ENCODE measurements at regions not wholly inside any gene's neighbourhood (a gene's known extent, or its start where the extent isn't known, plus 50 kb on each side); places are given as distances from the start of the nearest gene placed in this dataset.
"Not testable (repeated sequence)": the region's sequence is repeated elsewhere in the genome, so short reads cannot be mapped to it uniquely, and the experiment has no call there.

GRCh38 chr3:177889652-177890358 is 646.4 kb upstream of the KCNMB2 start:
- no peak for DNase-seq

GRCh38 chr3:177890359-177890683 is 645.9 kb upstream of the KCNMB2 start:
- DNase-seq, result no peak

GRCh38 chr3:177891569-177891968 is 644.7 kb upstream of the KCNMB2 start:
- not testable (repeated sequence) for DNase-seq

GRCh38 chr3:177893331-177893730 is 642.9 kb upstream of the KCNMB2 start:
- DNase-seq, result no peak

DNA sequence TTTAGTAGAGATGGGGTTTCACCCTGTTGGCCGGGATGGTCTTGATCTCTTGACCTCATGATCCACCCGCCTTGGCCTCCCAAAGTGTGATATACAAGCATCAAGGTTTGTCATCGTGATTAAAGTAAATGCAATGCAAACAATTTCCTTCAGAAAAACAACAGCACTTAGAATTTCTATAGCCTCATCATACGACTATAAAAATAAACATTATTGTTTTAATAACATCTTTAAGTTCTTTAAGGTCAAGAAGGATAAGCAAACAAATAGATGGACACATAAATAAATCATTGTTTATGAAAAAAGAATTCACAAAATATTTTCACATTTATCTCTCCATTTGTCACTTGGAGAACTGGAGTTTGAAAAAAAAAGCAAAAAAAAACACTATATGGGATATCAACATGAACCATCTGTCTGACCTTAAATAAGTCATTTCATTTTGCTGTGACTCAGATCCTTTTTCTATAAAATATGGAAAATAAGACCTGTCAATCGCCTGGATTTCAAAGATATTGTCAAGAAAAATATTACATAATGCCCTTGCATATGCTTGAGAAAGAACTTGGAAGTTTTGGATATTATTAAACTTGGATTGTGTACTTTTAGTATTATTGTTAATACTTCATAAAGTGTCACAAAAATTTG is 642.0 kb upstream of the KCNMB2 start:
- no peak for DNase-seq

DNA sequence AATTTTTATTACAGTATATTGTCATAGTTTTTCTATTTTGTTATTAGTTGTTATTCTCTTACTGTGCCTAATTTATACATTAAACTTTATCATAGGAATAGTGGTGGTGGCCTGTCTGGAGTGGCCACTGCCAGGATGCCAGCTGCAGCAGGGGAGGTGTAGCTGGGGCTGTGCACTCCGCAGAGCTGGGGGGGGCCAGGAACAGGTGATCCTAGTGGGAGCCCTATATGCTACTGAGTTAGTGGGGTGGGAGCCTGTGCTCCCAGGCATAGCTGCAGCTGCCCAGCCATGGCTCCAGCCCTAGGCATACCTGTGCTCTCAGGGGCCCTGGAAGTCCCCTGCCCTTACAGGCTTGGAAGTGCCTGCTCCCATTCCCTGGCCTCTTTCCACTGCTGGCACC is 638.1 kb upstream of the KCNMB2 start:
- no peak for DNase-seq

DNA sequence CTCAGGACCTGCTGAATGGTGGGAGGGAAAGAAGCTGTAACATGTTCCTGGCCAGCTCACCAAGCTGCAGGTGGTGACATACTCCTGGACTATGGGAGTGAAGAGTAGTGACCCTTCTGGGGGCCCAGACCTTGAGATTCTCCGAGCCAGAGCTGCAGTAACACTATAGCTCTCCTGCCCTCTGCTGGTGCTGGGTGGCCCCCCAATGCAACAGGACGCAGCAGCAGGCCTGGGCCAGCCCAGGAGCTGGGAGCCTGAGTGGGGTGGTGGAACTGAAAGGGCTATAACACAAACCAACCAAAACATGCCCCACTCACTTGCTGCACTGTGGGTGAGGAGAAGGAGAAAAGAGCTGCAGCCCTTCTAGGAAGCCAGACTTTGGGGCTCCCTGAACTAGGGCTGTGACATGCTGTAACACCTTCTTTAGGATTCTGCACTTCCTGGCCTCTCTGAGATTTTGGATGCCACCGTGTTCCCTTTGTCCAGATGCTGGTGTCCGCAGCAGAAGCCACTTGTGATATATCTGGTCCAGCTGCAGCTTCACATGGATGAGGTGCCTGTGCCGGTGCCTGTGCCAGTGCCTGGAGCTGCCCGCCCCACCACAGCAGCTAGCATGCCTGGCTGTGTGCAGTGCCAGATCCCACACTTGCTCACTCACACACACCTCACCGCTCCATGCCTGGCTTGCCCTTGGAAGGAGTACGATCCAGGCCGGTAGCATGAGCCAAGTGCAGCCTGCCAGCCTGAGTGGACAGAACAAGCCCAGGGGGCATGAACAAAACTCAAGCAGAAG is 636.8 kb upstream of the KCNMB2 start:
- no peak for DNase-seq

GRCh38 chr3:177902876-177903275 is 633.4 kb upstream of the KCNMB2 start:
- no peak for DNase-seq

DNA sequence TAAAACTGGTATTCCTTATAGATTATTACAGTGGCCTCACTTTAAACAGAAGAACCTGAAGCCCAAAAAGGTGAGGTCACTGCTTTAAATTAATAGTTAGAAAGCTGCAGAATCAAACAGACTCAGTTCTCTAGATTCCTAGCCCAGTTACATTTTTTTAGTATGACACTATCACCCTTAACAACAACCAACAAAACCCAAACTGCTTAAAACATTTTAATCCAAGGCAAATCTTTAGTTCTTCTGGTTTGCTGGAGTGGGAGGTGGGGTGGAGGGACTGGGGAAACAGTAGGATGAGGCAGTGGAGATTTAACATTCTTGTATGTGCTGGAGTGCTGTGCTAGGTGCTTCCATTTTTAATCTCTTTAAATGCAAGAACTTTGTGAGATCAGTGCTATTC is 631.6 kb upstream of the KCNMB2 start:
- no peak for DNase-seq

DNA sequence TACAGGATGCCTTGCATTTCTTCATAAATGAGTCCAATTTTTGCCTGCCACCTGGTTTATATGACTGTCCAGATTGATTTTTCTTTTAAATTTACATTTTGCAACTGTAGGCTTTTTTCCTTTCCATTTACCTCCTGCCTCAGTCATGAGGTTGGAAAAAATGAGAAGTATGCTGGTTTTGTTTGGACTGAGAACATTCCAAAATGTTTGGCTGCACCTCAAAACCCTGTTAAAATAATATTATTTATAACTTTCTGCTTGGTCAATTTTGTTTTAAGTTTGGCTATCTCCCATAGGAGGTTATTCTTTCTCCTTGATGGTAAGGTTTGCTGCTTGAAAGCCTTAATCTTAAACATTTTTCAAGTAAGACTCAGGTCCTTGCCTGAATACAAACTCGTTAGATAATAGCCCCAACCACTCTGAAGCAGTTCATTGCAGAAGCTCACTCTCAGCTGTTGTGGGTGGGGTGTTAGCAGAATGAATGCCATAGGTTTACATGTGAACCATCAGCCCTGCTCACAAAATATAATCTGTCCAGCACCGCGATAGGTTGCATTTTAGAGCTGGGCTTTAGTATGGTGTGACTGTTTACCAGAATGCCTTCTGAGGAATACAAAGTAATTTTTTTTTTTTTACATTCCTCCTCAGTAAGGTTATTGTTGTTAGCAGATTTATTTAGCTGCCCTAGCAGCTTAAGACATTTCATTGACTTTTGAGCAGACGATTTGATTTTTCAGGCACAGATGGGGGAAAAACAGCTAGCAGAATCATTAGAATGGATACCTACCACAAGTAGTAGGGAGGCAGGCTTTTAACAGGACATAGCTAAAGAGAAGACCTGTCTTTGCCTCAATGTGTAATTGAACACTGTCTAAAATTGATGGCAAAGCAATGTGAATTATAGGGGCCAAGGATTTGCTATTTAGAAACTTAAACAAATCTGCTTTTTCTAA is 630.8 kb upstream of the KCNMB2 start:
- DNase-seq, result no peak

- no peak for DNase-seq
Observed at GRCh38 chr3:177906126-177906511, 630.1 kb upstream of the KCNMB2 start.

- no peak for DNase-seq
Observed at GRCh38 chr3:177906578-177907229, 629.5 kb upstream of the KCNMB2 start.

DNA sequence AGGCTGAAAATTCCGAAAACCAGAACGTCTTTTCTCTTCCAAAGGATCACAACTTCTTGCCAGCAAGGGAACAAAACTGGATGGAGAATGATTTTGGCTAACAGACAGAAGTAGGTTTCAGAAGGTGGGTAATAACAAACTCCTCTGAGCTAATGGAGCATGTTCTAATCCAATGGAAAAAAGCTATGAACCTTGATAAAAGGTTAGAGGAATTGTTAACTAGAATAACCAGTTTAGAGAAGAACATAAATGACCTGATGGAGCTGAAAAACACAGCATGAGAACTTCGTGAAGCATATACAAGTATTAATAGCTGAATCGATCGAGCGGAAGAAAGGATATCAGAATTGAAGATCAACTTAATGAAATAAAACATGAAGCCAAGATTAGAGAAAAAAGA is 626.7 kb upstream of the KCNMB2 start:
- DNase-seq, result not testable (repeated sequence)

DNA sequence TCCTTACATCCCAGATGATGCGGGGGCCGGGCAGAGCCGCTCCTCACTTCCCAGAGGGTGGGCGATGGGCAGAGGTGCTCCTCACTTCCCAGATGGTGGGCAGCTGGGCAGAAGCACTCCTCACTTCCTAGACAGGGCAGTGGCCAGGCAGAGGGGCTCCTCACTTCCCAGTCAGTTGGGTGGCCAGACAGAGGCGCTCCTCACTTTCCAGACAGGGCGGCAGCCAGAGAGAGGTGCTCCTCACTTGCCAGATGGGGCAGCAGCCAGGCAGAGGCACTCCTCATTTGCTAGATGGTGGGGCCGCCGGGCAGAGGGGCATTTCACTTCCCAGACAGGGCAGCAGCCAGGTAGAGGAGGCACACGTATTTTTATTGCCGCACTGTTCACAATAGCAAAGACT is 622.0 kb upstream of the KCNMB2 start:
- DNase-seq, result no peak

DNA sequence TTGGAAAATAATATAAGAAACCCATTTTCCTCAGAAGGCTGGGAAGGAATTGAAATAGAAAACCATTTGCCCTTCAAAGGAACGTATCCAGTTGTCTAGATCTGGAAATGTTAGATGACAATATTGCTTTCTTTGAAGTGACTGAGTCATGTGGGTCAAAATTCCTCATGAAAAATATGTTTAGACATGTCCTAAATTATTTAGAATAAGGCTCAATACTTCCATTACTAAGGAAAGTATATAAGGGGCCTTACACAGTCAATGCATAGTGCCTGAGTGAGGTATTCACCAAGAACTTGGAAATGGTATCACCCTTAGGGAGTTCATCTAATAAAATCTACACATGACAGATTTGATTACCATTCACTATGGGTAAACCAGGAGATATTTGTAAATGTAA is 619.8 kb upstream of the KCNMB2 start:
- no peak for DNase-seq

GRCh38 chr3:177917234-177917861 is 618.9 kb upstream of the KCNMB2 start:
- no peak for DNase-seq

DNA sequence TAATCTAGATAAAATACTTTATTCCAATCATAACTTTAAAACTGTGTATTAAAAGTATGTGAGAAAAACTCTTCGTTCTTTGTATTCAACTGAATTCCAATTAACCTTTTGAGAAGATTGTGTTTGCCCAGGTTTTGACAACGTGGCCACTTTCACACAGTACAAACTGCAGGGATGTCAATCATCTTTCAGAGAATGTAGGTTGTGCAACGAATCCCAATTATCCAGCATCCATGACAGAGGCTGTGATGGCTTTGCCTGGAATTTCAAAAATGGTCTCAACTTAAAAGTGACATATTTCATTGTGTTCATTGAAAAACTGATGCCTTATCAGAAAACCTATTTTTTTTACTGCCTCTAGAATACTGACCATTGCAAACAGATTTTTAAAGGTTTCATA is 615.1 kb upstream of the KCNMB2 start:
- no peak for DNase-seq

- no peak for DNase-seq
Observed at GRCh38 chr3:177924261-177924660, 612.0 kb upstream of the KCNMB2 start.

GRCh38 chr3:177928172-177928873 is 607.9 kb upstream of the KCNMB2 start:
- DNase-seq, result no peak

- DNase-seq, result no peak
Observed at GRCh38 chr3:177929310-177929709, 606.9 kb upstream of the KCNMB2 start.

DNA sequence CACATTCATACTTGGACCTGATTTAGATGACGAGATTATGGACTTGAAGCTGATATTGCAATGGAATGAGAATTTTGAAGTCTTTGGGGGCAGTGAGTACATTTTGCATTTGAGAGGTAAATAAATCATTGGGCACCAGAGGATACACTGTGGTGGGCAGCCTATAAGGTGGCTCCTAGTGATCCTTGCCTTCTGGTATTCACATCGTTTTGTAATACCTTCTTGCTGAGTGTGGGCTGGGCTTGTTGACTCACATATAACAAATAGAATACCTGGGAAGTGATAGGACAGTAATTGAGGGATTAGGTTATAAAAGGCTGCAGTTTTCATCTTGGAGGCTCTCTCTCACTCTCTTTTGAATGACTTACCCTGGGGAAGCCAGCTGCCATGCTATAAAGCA is 605.5 kb upstream of the KCNMB2 start:
- no peak for DNase-seq

Measured in stimulated activated CD4-positive, alpha-beta T cell treated with anti-CD3 and anti-CD28 coated beads, Interleukin-4, amount 100 ng/mL, for 1 hour (primary cell).